HG03095 (cell line): ENCODE measurements at regions not wholly inside any gene's neighbourhood (a gene's known extent, or its start where the extent isn't known, plus 50 kb on each side); places are given as distances from the start of the nearest gene placed in this dataset.
"Not testable (repeated sequence)": the region's sequence is repeated elsewhere in the genome, so short reads cannot be mapped to it uniquely, and the experiment has no call there.

Experiments
- ATAC-seq: cut with Tn5 transposase; IDR thresholded peaks from one replicate; pipeline ENCODE4 v1.9.1; 2021; ENCODE audit warnings: moderate library complexity; ENCODE audit not compliant: unreplicated experiment

DNA sequence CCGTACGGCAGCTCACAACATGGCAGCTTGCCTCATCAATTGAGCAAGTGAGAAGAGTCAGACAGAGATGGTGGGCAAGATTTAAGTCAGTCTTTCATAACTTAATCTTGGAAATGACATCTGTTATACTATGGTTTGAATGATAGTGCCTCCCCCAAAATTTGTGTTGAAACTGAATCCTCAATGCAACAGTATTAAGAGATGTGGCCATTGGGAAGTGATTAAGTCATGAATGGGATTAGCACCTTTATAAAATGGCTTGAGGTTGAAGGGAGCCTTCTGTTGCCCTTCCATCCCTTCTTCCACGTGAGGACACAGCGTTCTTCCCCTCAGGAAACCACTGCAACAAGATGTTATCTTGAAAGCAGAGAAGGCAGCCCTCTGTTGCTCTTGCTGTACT is 124.2 kb downstream of the C12orf75 start:
- ATAC-seq, result no peak

DNA sequence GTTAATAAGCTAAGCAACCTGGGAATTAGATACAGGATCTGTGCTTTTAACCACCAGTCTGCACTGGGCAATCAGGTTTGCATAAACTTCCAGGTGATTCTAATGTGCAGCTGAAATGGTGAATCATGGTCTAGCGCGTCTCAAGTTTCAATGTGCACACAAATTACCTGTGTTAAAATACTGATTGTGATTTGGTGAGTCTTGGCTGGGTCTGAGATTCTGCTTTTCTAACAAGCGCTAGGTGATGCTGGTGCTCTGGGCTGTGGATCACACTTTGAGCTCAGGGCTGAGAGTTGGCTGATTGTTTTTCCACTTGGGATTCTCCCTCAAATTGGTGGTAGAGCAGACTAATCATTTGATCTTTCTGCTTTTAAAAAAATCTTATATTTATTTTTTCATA is 124.8 kb downstream of the C12orf75 start:
- no peak for ATAC-seq

DNA sequence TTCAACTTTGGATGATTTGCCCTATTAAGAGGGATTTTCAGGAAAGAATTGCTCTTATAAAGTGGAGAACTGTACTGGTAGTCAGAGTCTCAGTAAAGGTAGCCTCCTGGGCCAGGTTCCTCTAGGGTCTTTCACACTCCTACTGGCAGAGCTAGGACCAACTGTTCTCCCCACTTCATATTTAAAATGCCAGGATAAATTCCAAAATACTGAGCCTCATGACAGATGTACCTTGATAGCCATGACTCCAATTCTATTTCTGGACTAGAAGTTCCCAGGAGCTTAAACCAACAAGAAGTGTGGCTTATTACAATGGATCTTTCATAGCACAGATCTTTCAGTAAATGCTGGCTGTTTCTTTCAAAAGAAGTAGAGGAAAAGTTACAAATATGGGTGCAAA is 126.5 kb downstream of the C12orf75 start:
- no peak for ATAC-seq

DNA sequence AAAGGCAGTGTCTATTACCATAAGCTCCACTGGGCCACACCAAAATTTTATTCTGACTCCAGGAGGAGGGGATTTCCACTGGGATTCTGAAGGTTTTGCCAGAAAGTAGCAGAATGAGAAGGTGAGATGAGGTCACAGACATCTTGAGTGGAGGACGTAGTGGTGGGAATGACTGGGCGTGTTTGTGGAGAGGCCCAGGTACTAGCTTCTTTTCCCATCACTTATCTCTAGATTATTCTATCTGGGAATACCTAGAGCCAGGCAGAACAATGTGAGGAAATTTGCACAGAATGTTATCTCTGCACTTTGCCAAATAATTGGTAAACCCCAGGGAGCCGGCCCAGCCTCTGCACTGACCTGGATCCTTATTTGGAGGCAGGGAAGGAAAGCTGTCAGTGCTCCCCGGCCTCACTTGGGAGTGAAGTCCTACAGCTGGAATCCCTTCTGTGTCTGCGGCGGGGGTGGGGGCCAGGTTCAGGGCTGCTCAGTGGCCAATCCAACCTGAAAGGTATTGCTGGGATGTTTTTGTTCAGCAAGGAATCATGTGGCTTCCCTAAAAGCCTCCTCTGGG is 129.4 kb downstream of the C12orf75 start:
- no peak for ATAC-seq

DNA sequence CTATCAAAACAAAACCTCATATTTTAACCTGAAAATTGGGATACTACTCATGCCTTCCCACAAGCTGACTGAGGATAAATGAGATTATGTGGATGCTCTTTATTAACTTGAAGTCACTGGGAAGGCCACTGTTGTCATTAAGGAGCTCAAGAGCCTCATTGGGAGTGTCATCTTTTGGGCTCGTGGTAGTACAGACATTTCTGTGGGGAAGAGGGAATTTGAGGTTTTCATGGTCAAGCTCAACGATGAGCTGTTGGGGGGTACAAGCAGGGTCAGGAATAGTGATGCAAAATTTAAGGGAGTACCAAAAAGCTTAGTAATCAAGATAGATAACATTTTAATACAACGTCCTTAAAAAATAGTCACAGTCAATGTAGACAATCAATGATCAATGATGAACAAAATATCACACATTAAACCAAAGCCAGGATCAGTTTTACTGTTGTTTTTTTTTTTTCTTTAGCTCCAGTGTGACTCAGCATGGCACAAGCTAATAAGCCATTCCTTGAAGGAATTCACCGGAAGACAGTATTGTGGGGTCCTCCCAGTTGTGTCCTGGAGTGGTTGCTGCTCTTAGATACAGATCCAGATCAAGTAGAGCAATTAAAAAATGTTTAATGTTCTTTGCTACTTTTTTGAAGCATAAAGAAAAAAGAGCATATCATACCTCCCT is 130.9 kb downstream of the C12orf75 start:
- no peak for ATAC-seq

DNA sequence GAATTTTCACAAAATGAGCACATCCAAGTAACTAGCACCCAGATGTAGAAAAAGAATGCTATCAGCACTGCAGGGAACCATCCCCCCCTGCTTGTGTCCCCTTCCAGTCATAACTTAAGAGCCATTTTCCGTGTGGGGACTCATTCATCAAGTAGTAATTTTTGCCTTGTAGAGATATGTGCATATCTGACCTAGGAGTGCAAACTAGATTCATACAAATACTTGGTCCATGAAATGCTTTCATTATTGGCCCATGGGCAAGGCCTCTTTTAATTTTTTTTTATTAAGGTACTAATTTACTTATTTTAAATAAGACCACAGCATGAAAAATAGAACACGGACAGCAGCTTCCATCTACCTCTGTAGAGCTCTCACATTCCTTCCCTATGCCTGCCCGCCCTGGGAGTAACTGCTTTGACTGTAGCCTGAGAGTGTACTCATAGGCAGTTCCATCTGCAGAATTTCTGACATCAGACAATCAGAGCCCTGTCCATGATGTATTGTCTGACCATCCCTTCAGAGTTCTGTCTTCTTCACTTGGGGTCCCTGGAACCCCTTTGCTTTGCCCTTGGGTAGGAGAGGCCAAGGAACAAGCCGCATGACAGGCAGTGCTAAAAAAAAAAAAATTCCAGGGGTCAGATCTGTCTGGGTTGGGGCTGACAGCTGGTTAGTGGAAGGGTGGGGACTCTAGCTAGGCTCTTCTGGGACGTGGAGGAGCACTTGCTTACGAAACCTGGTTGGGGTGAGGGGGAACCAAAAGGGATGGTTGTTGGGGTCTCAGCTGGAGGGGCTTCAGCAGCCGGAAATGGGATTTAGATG is 131.7 kb downstream of the C12orf75 start:
- no peak for ATAC-seq

DNA sequence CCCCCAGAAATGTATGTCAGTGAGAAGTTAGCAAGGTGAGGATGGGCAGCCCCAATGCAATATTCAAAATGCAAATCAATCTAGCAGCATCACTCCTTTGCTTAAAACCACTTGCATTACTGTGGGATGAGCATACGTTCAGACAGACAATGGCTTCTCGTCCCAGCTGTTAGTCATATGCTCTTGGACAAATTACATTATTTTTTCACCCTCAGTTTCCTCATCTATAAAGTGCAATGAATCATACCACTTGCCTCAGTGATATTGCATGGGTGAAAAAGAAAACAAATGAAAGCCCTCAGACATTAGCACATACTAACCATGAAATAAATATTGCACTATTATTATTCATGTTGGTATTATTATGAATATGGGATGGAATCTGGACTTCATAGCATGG is 132.3 kb downstream of the C12orf75 start:
- ATAC-seq, result no peak

DNA sequence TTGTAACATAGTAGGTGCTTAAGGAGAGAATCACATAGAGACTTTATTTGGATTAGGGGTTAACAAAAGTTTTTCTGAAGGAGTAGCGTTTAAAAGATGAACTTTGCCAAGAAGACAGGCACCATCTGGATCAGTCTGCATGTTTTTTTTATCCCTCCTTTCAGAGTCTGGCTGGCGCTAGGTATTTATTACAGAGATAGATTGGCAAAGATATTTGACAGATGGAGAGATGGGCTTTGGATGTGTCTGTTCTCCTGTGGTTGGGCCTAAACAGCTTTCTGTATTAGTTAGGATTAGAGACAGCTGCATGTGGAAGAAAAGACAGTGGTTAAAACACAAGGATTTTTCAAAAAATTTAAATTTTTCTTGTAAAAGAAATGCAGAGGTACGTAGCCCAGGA is 133.9 kb downstream of the C12orf75 start:
- ATAC-seq, result no peak

DNA sequence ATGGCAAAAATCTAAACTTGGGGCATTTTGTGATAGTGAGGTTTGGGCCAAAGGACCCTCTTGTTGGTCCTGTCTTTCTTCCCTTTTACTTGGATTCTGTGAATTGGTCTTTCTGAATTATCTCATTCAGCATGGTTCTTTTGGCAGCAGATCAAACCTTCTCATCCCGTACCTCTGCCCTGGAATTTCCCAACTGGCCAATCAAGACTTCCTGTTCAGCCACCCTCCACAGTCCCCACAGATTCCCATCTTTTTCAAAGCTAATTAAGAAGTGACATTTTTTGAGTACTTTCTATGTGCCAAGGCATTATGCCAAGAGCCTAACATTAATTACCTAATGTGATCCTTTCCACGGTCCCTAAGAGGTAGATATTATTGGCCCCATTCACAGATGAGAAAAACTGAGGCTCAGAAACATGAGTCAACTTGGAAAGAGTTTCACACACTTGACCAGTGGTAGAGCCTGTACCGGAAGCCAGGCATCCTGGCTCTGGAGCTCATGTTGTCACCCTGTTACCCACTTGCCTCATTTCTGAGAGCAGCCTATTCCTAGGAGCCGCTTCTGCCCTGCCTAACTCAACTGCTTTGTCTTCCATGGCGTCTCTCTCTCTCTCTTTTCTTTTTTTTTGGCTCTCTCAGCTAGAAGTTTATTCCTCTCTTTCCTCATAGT is 135.9 kb downstream of the C12orf75 start:
- ATAC-seq, result no peak

DNA sequence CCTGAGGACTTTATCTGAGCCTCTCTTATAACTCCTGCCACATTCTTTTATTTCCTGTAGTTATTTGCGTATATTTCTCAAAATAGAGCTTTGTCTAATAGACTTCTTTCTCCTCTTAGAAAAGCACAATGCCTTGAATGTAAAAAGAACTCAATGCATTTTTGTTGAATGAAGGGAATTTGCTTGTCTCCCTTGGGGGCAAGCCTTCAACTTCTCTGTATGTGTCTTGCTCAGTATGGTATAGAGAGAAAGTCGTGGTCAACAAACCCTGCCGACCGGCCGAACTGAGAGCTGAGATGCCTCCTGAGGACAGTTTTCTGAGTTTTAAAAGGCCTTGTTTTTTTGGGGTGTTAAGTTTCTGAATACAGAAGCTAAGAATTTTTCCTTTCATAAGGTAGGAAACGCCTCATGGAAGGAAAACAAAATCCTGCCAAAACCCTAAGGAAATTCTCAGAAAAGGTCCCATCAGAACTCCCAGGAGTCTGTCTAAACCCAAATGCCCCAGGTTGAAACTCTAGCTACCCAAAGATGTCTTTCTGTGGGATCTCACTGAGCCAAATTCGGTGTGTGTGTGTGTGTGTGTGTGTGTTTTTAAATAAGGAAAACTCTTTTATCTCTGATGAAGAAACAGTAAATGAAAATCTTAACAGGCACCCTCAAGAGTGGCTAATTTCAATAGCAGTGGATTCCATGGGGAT is 136.6 kb downstream of the C12orf75 start:
- no peak for ATAC-seq

DNA sequence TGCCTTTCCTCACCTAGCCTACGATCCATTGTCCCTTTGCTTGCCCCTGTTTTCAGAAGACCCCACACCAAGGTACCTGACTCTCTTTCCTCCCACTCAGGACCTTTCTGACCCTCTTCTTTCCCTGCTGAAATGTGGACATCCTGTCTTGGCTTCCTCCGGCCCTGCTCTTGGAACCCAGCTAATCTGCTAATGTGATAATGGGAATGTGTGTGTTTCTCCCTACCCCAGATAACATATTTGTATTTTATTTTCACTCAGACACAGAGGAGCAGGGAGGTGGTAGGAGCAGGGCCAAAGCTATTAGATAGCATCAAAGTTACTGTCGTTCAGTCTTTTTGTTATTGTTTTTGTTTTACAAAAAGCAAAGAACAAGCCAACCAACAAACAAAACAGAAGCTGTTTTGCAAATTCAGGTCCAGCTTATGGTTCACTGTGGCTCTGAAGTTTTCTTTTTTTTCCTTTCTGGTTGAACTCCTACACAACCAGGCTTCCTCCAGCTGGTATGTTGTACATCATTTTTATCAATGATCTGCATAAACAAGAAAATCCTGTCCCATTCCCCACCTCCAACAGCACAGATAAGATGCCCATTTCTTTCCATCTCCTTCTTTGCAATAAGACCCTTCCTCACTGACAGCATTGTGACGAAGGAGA is 137.3 kb downstream of the C12orf75 start:
- no peak for ATAC-seq

DNA sequence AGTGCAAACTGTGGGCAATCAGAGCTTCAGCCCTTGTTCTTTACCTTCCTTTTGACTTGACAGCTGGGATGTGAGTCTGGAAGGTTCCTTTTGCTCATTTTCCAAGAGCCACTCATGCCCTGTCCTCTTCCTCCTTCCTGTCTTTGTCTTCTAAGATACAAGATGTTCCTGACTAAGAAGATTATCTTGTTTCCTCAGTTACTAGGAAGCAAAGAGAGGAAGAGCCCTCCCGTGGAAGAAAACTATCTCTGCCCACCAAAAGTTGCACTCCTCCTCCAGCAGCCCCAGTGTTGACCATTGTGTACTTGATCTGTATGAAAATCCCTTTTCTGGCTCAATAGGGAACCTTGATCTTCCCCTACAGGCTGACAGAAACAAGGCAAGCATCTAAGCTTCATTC is 138.0 kb downstream of the C12orf75 start:
- ATAC-seq, result no peak

DNA sequence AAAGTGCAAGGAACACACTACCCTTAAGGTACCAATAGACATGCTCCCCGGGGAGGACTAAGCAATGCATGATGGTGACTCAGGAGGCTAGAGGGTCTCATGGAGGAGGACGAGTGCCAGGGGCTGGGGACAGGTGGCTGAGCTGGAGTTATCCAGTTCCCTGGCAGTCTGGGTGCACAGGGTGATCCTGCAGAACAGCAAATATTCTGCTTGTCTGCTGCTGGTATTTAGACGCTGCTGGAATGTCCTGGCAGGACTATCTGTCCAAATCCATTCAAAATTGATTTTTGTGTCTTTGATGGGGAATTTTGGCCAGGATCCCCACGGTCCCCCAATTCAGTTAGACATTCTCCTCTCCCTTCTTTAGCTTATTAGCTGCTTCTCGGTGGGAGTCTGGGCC is 138.7 kb downstream of the C12orf75 start:
- ATAC-seq, result no peak

DNA sequence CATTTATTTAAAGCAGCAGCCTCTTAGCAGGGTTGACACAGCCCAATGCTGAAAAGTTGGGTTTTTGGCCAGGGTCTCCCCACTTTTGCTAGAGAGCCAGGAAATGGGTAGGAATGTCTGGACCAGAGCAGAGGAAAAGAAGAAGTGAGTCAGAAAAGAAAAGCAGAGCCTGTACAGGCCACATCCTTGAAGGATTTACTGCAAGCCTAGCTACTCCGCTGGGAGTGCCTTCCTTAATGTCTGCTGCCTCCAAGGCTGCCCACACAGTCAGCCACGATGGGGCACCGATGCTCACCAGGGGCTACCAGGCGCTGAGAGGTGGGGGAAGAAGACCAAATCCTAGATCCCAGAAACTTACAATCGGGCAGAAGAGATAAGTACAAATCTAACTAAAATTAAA is 139.2 kb downstream of the C12orf75 start:
- no peak for ATAC-seq

DNA sequence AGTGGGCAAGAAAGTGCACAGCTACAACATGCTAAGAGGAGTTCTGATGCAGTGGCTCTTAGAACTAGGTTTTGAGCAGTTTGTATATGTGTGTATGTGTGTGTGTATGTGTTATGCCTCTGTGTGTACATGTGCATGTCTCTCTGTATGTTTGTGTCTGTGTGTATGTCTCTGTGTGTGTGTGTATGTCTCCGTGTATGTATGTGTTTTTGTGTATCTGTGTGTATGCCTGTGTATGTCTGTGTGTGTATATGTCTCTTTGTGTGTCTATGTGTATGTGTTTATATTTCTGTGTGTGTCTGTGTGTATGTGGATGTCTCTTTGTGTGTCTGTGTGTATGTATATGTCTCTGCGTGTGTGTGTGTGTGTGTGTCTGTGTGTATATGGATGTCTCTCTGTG is 139.6 kb downstream of the C12orf75 start:
- no peak for ATAC-seq

DNA sequence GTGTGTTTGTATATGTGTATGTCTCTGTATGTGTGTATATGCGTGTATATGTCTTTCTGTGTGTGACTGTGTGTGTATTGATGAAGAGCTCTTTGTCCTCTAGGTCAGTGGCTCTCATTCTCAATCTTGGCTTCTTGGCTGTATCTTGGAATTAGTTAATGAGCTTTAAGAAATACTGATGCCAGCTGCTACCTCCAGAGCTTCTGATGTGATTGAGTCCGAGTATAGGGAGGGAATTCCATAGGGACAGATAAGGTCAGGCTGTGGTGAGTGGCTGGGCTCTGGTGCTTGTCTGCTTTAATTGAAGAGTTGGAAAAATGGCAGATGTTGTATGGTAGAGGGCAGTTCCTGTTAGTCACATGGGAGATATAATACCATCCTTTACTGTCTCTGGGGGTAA is 140.1 kb downstream of the C12orf75 start:
- ATAC-seq, result no peak

DNA sequence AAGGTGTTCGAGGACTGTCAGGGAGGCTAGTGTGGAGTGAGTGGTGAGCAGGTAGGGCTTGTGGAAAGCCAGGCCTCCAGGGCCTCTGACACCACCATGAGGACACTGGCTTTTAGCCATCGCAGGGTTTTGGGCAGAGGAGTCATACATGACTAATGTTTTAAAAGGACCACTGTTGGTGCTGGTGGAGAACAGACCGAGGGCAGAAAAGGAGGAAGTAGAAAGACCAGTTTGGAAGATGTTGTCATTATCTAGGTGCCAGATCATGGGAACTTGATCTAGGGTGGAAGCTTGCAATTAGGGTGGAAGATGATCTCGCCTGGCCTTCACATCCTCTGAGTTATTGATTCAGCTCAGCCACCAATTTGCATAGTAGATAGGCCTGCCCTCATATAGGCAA is 144.2 kb downstream of the C12orf75 start:
- ATAC-seq, result no peak

DNA sequence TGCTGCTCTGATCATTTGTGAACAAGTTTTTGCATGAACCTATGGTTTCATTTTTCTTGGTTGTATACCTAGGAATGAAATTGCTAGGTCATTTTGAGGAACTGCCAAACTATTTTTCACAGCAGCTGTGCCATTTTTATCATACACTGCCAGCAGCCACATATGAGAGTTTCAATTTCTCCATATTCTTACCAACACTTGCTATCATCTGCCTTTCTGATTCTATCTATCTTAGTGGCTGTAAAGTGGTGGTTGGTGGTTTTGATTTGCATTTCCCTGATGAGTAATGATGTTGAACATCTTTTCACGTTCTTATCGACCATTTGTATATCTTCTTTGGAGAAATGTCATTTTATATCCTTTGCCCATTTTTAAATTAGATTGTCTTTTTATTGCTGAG is 146.1 kb downstream of the C12orf75 start:
- ATAC-seq, result no peak

DNA sequence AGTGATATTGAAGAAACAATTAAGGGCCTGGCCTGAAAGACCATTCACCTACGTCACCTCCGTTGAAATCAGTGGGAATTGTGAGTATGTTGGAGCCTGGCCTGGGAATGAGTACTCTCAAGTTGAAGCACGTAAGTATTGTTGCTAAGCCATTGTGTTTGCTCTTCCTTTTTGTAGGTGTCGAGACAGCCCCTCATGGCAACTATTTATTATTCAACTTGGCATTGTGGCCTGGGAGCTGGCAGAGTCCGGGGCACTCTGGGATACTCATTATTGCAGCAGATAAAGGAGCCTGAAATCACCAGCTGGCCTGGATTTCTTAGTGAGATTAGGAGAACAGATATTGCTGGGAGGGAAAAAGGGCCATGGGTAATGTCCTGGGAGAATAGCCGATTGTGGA is 147.4 kb downstream of the C12orf75 start:
- no peak for ATAC-seq

DNA sequence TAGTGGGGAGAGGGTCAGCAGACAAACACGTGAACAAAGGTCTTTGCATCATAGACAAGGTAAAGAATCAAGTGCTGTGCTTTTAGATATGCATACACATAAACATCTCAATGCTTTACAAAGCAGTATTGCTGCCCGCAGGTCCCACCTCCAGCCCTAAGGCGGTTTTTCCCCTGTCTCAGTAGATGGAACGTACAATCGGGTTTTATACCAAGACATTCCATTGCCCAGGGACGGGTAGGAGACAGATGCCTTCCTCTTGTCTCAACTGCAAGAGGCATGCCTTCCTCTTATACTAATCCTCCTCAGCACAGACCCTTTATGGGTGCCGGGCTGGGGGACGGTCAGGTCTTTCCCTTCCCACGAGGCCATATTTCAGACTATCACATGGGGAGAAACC is 148.3 kb downstream of the C12orf75 start:
- not testable (repeated sequence) for ATAC-seq

DNA sequence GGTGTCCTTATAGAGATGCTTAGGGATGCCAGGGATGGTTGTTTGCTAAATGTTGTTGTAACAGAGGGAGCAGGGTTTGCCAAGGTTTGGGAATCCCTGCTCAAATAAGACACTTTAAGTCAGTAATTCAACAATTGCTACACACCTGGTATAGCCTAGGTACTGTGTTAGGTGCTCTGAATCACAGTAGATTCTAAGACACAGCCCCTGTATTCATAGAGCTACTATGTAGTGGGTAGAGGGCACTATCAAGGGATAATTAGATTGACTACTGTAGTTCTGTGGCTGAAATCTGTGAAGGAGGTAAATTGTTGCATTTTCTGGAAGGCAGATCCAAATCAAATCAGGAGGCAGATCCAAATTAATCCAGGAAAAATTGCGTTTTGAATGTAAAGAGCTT is 149.2 kb downstream of the C12orf75 start:
- ATAC-seq, result no peak
